Fibroblast of lung (primary cell): ENCODE measurements at regions not wholly inside any gene's neighbourhood (a gene's known extent, or its start where the extent isn't known, plus 50 kb on each side); places are given as distances from the start of the nearest gene placed in this dataset.

Experiments
- DNase-seq, 2 donors: peaks; one replicate each; pipeline versions ENCODE4 v3.0.0 to v3.0.0-alpha.2; 2010; ENCODE audit warnings: low read depth in 2 of 2
- H2AFZ ChIP-seq: 2 replicates; pipeline ENCODE4 v1.5.1; 2012; ENCODE audit warnings: low read length, control low read depth, inconsistent platforms
- H3K27ac ChIP-seq: 2 replicates; pipeline ENCODE4 v1.5.1; 2011; ENCODE audit warnings: low read length, control low read depth; ENCODE audit not compliant: insufficient read depth
- H3K27me3 ChIP-seq: 2 replicates; pipeline ENCODE4 v1.5.1; 2011; ENCODE audit warnings: mild to moderate bottlenecking, low read length; ENCODE audit not compliant: control insufficient read depth, insufficient read depth
- H3K36me3 ChIP-seq: 2 replicates; pipeline ENCODE4 v1.5.1; 2011; ENCODE audit warnings: low read length; ENCODE audit not compliant: control insufficient read depth, insufficient read depth
- H3K4me1 ChIP-seq: 2 replicates; pipeline ENCODE4 v1.5.1; 2011; ENCODE audit warnings: low read length; ENCODE audit not compliant: control insufficient read depth, insufficient read depth; ENCODE audit errors: extremely low read depth
- H3K4me2 ChIP-seq: 2 replicates; pipeline ENCODE4 v1.5.1; 2011; ENCODE audit warnings: low read length, control low read depth; ENCODE audit not compliant: insufficient read depth; ENCODE audit errors: extremely low read depth
- H3K4me3 ChIP-seq, 4 experiments: fragments of 200-600 bp in 1 of 4; sonication (generic) in 1 of 4; replicated peaks in 1 of 4; 2 replicates each; pipeline ENCODE4 v1.5.1; 2011 to 2016; ENCODE audit warnings: low read length in 4 of 4, low read depth in 3 of 4, mild to moderate bottlenecking in 3 of 4, control low read depth in 2 of 4, inconsistent platforms in 1 of 4, mixed read lengths in 1 of 4; ENCODE audit not compliant: insufficient read depth in 1 of 4; ENCODE audit errors: control extremely low read depth in 1 of 4
- H3K79me2 ChIP-seq: 2 replicates; pipeline ENCODE4 v1.5.1; 2012; ENCODE audit warnings: mild to moderate bottlenecking, low read length, inconsistent platforms; ENCODE audit not compliant: control insufficient read depth, insufficient read depth
- H3K9ac ChIP-seq: 2 replicates; pipeline ENCODE4 v1.5.1; 2011; ENCODE audit warnings: mild to moderate bottlenecking, low read length, control low read depth; ENCODE audit not compliant: insufficient read depth
- H3K9me3 ChIP-seq: 2 replicates; pipeline ENCODE4 v1.5.1; 2012; ENCODE audit warnings: low read depth, low read length; ENCODE audit not compliant: control insufficient read depth, insufficient read depth
- H4K20me1 ChIP-seq: 2 replicates; pipeline ENCODE4 v1.5.1; 2011; ENCODE audit warnings: low read length; ENCODE audit not compliant: control insufficient read depth, insufficient read depth; ENCODE audit errors: extremely low read depth
- EZH2 ChIP-seq: IDR thresholded peaks from 2 replicates; pipeline ENCODE4 v1.5.1; 2012; ENCODE audit warnings: low read length, control low read depth, mild to moderate bottlenecking; ENCODE audit errors: missing control alignments
- TF ChIP-seq, protein P1 (sequence below), 2 donors: IDR thresholded peaks in 1 of 2; conservative IDR thresholded peaks in 1 of 2; 1 replicate in 1 of 2; 2 replicates in 1 of 2; pipeline ENCODE4 v1.5.1; 2011 to 2012; ENCODE audit warnings: low read length in 2 of 2, control low read depth in 1 of 2, inconsistent platforms in 1 of 2, low read depth in 1 of 2, mild to moderate bottlenecking in 1 of 2

DNA sequence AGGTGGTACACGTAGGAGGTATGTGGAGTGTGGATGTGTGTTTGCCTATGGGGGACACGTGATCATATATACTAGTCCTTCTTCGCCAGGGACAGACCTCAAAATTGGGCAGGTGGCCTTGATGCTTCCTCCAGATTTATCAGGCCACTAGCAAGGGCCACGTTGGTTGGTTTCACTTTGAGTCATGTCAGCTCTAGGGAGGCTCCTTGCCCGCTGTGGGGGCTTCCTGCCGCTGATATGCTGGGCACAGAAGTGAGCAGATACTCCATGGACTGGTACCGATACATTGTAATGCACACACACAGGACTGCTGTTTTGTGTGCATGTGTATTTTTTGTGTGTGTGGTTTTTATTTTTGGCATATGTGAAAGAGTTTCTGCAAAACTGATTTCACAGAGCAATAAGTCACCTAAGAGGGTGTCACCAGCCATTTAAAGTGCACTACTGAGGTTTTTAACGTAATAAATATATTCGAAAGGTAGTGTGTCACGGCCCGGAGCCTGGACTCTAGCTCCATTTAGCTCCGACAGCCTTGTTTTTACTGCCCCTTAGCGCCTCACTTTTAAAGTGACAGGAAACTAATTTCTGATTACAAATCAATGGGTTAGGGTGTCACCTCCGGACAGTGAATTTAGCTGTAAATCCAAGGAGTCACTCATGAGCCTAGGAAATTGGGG is 605.5 kb upstream of the SALL1 start:
- TF ChIP-seq EZH2: no peak
- TF ChIP-seq, protein P1, sequence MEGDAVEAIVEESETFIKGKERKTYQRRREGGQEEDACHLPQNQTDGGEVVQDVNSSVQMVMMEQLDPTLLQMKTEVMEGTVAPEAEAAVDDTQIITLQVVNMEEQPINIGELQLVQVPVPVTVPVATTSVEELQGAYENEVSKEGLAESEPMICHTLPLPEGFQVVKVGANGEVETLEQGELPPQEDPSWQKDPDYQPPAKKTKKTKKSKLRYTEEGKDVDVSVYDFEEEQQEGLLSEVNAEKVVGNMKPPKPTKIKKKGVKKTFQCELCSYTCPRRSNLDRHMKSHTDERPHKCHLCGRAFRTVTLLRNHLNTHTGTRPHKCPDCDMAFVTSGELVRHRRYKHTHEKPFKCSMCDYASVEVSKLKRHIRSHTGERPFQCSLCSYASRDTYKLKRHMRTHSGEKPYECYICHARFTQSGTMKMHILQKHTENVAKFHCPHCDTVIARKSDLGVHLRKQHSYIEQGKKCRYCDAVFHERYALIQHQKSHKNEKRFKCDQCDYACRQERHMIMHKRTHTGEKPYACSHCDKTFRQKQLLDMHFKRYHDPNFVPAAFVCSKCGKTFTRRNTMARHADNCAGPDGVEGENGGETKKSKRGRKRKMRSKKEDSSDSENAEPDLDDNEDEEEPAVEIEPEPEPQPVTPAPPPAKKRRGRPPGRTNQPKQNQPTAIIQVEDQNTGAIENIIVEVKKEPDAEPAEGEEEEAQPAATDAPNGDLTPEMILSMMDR (conservative IDR thresholded peaks at IDR 0.05 in 1 of 2, IDR thresholded peaks at IDR 0.05 in 1 of 2; ENCODE audit: low read depth in 1 of 2, low read length in 2 of 2): no peak
- Histone ChIP-seq H3K27ac (no peak overlapping the region), H3K4me1 (no peaks in the 10 kb centered on the region), H3K9me3 (no peaks in the 10 kb centered on the region), H3K9ac (no peak overlapping the region), H2AFZ (no peak overlapping the region), H3K4me3 (no peak overlapping the region), H3K4me2 (peak overlapping the region; percentile 40), H3K36me3 (no peaks in the 10 kb centered on the region), H3K79me2 (no peaks in the 10 kb centered on the region), H4K20me1 (no peaks in the 10 kb centered on the region), H3K27me3 (peaks cover 3% of the 10 kb centered on the region)
- no peak for DNase-seq

DNA sequence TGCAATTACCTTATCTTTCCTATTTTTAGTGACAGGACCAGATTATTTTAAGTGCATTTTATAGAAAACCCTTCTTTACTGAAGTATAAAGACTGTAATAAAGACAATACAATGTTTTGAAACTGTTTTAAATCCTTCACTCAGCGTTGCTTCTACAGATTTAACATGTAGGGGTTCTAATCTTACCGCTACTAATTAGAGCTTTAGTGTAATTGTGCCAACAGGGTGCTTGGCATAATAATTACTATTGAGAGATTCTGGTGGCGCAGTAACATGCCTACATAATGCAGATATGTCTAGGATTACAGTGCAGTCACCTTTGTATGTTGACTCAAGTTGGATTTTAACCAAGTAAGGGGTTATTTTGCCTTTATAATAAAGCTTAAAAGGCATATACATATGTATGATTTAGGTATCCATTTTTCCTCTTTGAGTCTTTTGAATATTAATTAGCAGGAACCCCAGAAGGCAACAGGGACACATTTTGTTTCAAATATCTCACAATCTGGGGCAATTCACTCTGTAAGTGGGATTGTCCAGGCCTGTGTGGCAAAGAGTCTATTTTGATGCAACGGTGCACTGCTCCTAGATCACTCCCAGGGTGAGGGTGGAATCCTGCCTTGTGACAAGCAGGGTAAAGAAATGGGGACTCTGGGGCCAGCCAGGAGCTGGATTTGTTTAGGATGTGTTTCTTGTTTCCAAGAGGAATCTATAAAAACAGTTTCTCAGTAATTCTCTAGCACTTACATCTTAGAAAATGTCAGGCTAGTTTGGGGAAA is 604.7 kb upstream of the SALL1 start:
- no peaks in the 10 kb centered on the region for H3K36me3 ChIP-seq
- no peak overlapping the region for H3K4me3 ChIP-seq
- no peak for DNase-seq
- TF ChIP-seq, protein P1 (conservative IDR thresholded peaks at IDR 0.05 in 1 of 2, IDR thresholded peaks at IDR 0.05 in 1 of 2; ENCODE audit: low read depth in 1 of 2, low read length in 2 of 2): no peak
- no peak for TF ChIP-seq EZH2
- no peak overlapping the region for H2AFZ ChIP-seq
- H3K27ac ChIP-seq: no peak overlapping the region
- no peak overlapping the region for H3K9ac ChIP-seq
- no peaks in the 10 kb centered on the region for H3K9me3 ChIP-seq
- no peaks in the 10 kb centered on the region for H3K27me3 ChIP-seq
- no peaks in the 10 kb centered on the region for H4K20me1 ChIP-seq
- no peaks in the 10 kb centered on the region for H3K4me1 ChIP-seq
- no peaks in the 10 kb centered on the region for H3K79me2 ChIP-seq
- no peak overlapping the region for H3K4me2 ChIP-seq

DNA sequence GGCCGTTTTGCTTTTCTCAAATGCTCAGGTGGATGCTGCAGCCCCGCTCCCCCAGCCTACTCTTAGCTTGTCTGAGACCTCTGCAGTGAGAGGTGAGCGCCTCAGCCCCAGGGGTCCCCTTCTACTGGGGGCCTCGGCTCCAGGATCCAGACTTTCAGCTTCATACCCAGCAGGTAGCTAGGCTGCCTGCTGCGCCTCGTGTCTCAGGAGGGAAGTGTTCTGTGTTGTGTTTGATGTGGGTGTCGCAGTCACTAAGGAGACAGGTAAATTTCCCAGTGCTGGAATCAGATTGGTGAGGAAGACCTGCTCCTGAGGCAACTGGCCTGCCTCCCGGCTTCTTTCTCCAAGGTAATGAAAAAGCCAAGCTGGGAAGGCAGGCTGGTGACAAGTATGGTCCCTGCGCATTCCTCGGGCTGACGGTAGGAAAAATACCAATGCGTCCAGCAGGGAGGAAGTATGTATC is 604.0 kb upstream of the SALL1 start:
- Histone ChIP-seq H3K27me3 (no peaks in the 10 kb centered on the region), H2AFZ (no peak overlapping the region), H3K9me3 (no peaks in the 10 kb centered on the region), H3K4me1 (no peaks in the 10 kb centered on the region), H3K4me2 (no peak overlapping the region), H3K4me3 (no peak overlapping the region), H3K27ac (no peak overlapping the region), H3K79me2 (no peaks in the 10 kb centered on the region), H3K36me3 (no peaks in the 10 kb centered on the region), H3K9ac (no peak overlapping the region), H4K20me1 (no peaks in the 10 kb centered on the region)
- TF ChIP-seq, protein P1 (conservative IDR thresholded peaks at IDR 0.05 in 1 of 2, IDR thresholded peaks at IDR 0.05 in 1 of 2; ENCODE audit: low read depth in 1 of 2, low read length in 2 of 2): no peak
- no peak for TF ChIP-seq EZH2
- DNase-seq: no peak
